Esophagus muscularis mucosa (tissue), 4 donors: ENCODE measurements at regions not wholly inside any gene's neighbourhood (a gene's known extent, or its start where the extent isn't known, plus 50 kb on each side); places are given as distances from the start of the nearest gene placed in this dataset.
"Not testable (repeated sequence)": the region's sequence is repeated elsewhere in the genome, so short reads cannot be mapped to it uniquely, and the experiment has no call there.

Experiments
- DNase-seq: peaks from one replicate; pipeline ENCODE4 v3.0.0-alpha.2; 2017; ENCODE audit errors: extremely low spot score
- H3K27ac ChIP-seq, 4 donors: fragments of 200-600 bp; sonication (generic); replicated peaks in 1 of 4; 1 replicate in 3 of 4; 2 replicates in 1 of 4; pipeline ENCODE4 v1.5.1; 2016 to 2019; ENCODE audit warnings: mild to moderate bottlenecking in 1 of 4
- H3K27me3 ChIP-seq, 4 donors: fragments of 200-600 bp; sonication (generic); one replicate each; pipeline versions ENCODE4 v1.5.1 to v1.6.0; 2016 to 2019
- H3K36me3 ChIP-seq, 4 donors: fragments of 200-600 bp; sonication (generic); one replicate each; pipeline ENCODE4 v1.5.1; 2016 to 2019
- H3K4me1 ChIP-seq, 4 donors: fragments of 200-600 bp; sonication (generic); one replicate each; pipeline ENCODE4 v1.5.1; 2016 to 2019
- H3K4me3 ChIP-seq, 4 donors: fragments of 200-600 bp; sonication (generic); 1 replicate in 2 of 4; 2 replicates in 2 of 4; pipeline ENCODE4 v1.5.1; 2016 to 2019; ENCODE audit warnings: mild to moderate bottlenecking in 4 of 4, moderate library complexity in 1 of 4
- H3K9me3 ChIP-seq, 4 donors: fragments of 200-600 bp; sonication (generic); 1 replicate in 3 of 4; 2 replicates in 1 of 4; pipeline ENCODE4 v1.5.1; 2016 to 2019
- EP300 ChIP-seq: sonication (generic); formaldehyde crosslinking; IDR thresholded peaks from one replicate; pipeline ENCODE4 v1.6.1; 2017; ENCODE audit warnings: antibody characterized with exemption
- POLR2A ChIP-seq: fragments of 450-650 bp; IDR thresholded peaks from one replicate; pipeline ENCODE4 v1.6.1; 2017; ENCODE audit warnings: antibody characterized with exemption, moderate library complexity, mild to moderate bottlenecking, low read depth
- POLR2AphosphoS5 ChIP-seq, 2 donors: sonication (generic); formaldehyde crosslinking; IDR thresholded peaks; one replicate each; pipeline ENCODE4 v1.6.1; 2017; ENCODE audit warnings: antibody characterized with exemption in 2 of 2
- WGBS: methylation state at CpG from one replicate; pipeline ENCODE4 v1.1.5; 2018; 5-methylcytosine and 5-hydroxymethylcytosine counted together
- intact Hi-C: fragments of 100-400 bp; cut with DNase I; formaldehyde crosslinking; loops from one replicate; pipeline ENCODE4 v1.15.1; 2023
- TF ChIP-seq, protein P1 (sequence below), 3 experiments: fragments of 200-600 bp in 2 of 3; fragments of 450-650 bp in 1 of 3; sonication (generic) in 2 of 3; IDR thresholded peaks; one replicate each; pipeline ENCODE4 v1.5.1; 2017 to 2019; ENCODE audit warnings: antibody characterized with exemption in 3 of 3, mild to moderate bottlenecking in 2 of 3, moderate library complexity in 1 of 3

DNA sequence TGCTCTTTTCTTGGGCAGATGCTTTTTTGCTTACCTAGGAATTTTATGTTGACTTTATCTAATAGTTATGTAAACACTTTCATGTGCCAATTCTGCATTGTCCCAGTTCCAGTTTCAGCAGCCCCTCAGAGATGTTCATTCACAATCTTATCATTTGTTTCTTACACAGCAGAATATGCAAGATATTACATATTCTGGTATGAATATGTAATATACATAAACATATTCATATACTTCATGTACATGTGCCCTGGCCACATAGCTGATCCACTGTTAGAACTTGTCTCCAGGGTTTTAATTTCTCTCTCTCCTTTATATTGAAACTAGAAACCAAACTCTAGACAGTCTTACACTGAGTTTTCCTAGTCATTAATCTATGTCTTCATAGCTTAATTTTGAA, 90.2 kb upstream of the PARP8 start:
- no peaks in the 10 kb centered on the region for H3K27me3 ChIP-seq
- H3K4me1 ChIP-seq = no peaks in the 10 kb centered on the region
- TF ChIP-seq EP300 = no peak
- TF ChIP-seq, protein P1, sequence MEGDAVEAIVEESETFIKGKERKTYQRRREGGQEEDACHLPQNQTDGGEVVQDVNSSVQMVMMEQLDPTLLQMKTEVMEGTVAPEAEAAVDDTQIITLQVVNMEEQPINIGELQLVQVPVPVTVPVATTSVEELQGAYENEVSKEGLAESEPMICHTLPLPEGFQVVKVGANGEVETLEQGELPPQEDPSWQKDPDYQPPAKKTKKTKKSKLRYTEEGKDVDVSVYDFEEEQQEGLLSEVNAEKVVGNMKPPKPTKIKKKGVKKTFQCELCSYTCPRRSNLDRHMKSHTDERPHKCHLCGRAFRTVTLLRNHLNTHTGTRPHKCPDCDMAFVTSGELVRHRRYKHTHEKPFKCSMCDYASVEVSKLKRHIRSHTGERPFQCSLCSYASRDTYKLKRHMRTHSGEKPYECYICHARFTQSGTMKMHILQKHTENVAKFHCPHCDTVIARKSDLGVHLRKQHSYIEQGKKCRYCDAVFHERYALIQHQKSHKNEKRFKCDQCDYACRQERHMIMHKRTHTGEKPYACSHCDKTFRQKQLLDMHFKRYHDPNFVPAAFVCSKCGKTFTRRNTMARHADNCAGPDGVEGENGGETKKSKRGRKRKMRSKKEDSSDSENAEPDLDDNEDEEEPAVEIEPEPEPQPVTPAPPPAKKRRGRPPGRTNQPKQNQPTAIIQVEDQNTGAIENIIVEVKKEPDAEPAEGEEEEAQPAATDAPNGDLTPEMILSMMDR (IDR thresholded peaks at IDR 0.05) = no peak
- no peak for TF ChIP-seq POLR2A
- no peak for TF ChIP-seq POLR2AphosphoS5 (IDR thresholded peaks at IDR 0.05)
- no peak overlapping the region for H3K27ac ChIP-seq
- H3K36me3 ChIP-seq = no peaks in the 10 kb centered on the region
- no peak for DNase-seq
- intact Hi-C loops = no loop called here
- no peaks in the 10 kb centered on the region for H3K9me3 ChIP-seq
- H3K4me3 ChIP-seq = no peak overlapping the region

DNA sequence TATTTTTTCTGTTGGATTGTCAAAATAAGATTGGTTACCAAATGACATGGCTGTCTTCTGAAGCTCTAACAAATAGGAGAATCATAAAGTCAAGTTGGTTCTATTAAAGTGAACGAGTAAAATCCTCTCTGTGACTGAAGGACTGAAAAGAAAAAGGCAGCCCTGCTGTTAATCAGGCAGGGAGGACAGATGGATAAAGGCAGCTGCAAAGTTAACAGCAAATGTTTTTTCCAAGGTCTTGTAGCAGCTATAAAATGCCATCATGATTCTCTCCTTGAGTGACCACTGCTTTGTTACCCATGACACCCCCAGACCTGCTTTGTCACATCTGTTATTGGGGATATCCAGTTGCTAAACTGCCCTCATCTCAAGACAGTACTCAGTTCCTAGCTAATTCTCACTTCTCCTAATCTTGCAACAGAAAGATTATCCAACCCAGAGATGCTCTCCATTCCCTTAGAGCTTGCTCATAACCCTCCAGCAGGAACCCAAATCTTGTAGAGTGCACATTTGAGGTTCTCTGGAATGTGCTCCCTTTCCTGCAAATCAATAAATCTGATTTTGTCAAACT, 89.7 kb upstream of the PARP8 start:
- H3K9me3 ChIP-seq = no peaks in the 10 kb centered on the region
- no peaks in the 10 kb centered on the region for H3K4me1 ChIP-seq
- no peak for DNase-seq
- 27% methylated on average over 1 of the region's 1 CpG for WGBS
- TF ChIP-seq, protein P1 (IDR thresholded peaks at IDR 0.05) = no peak
- TF ChIP-seq POLR2AphosphoS5 (IDR thresholded peaks at IDR 0.05) (no peak), EP300 (no peak), POLR2A (no peak)
- no peaks in the 10 kb centered on the region for H3K36me3 ChIP-seq
- no peak overlapping the region for H3K4me3 ChIP-seq
- no peak overlapping the region for H3K27ac ChIP-seq
- no peaks in the 10 kb centered on the region for H3K27me3 ChIP-seq
- intact Hi-C loops = no loop called here

DNA sequence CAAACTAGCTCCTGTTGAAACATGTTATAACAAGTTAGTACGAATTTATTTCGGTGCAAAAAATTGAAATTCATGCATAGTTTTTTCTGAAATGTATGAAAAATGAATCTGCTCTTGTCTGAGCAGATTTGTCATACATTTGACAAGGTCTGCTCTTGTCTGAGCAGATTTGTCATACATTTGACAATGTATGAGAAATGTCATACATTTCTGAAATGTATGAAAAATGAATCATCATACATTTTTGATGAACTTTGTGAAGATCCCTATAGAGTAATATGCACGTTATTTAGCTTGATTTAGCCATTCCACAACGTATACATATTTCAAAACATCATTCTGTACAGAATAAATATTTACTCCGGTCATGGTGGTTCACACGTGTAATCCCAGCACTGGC, 85.9 kb upstream of the PARP8 start:
- H3K4me1 ChIP-seq = no peaks in the 10 kb centered on the region
- H3K27me3 ChIP-seq = no peaks in the 10 kb centered on the region
- H3K4me3 ChIP-seq = no peak overlapping the region
- H3K9me3 ChIP-seq = no peaks in the 10 kb centered on the region
- intact Hi-C loops = no loop called here
- TF ChIP-seq POLR2A (no peak), EP300 (no peak), POLR2AphosphoS5 (IDR thresholded peaks at IDR 0.05) (no peak)
- TF ChIP-seq, protein P1 (IDR thresholded peaks at IDR 0.05) = no peak
- no peak overlapping the region for H3K27ac ChIP-seq
- no peaks in the 10 kb centered on the region for H3K36me3 ChIP-seq
- WGBS = 81% methylated on average over 6 of the region's 6 CpGs
- DNase-seq = no peak

DNA sequence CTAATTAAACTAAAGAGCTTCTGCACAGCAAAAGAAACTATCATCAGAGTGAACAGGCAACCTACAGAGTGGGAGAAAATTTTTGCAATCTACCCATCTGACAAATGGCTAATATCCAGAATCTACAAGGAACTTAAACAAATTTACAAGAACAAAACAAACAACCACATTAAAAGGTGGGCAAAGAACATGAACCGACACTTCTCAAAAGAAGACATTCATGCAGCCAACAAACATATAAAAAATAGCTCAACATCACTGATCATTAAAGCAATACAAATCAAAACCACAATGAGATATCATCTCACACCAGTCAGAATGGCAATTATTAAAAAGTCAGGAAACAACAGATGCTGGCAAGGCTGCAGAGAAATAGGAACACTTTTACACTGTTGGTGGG, 84.6 kb upstream of the PARP8 start:
- 95% methylated on average over 1 of the region's 1 CpG for WGBS
- H3K4me3 ChIP-seq, H3K9me3 ChIP-seq, H3K36me3 ChIP-seq, H3K4me1 ChIP-seq, DNase-seq, H3K27me3 ChIP-seq, intact Hi-C loops, H3K27ac ChIP-seq: not testable (repeated sequence)

DNA sequence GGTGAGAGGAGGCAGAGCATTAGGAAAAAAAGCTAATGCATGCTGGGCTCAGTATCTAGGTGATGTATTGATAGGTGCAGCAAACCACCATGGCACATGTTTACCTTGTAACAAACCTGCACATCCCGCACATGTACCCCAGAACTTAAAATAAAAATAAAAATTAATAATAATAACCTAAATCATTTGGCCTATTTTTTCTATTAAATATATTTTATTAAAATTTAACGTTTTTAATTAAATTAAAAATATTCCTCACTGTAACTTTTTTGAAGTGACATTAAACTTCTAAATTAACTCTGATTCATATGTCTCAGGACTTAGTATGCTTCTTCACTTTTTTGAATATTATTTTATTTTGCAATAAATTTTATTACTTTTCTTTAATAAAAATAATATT, 83.7 kb upstream of the PARP8 start:
- Histone ChIP-seq H3K27ac (no peak overlapping the region), H3K9me3 (no peaks in the 10 kb centered on the region), H3K4me1 (no peaks in the 10 kb centered on the region), H3K27me3 (no peaks in the 10 kb centered on the region), H3K4me3 (no peak overlapping the region), H3K36me3 (no peaks in the 10 kb centered on the region)
- no peak for DNase-seq
- TF ChIP-seq, protein P1 (IDR thresholded peaks at IDR 0.05) = no peak
- no peak for TF ChIP-seq POLR2AphosphoS5 (IDR thresholded peaks at IDR 0.05)
- TF ChIP-seq EP300 = no peak
- TF ChIP-seq POLR2A = no peak
- intact Hi-C loops = no loop called here
- 86% methylated on average over 2 of the region's 2 CpGs for WGBS
